Ascending aorta (tissue), 2 donors: ENCODE measurements at regions not wholly inside any gene's neighbourhood (a gene's known extent, or its start where the extent isn't known, plus 50 kb on each side); places are given as distances from the start of the nearest gene placed in this dataset.

Experiments used
- DNase-seq, 2 donors: peaks; one replicate each; pipeline ENCODE4 v3.0.0-alpha.2; 2019; ENCODE audit warnings: low spot score in 2 of 2
- H3K27ac ChIP-seq, 2 donors: fragments of 200-600 bp; sonication (generic); one replicate each; pipeline ENCODE4 v1.5.1; 2016 to 2017; ENCODE audit warnings: mild to moderate bottlenecking in 1 of 2
- H3K27me3 ChIP-seq: fragments of 200-600 bp; sonication (generic); one replicate; pipeline ENCODE4 v1.5.1; 2017
- H3K36me3 ChIP-seq, 2 donors: fragments of 200-600 bp; sonication (generic); one replicate each; pipeline ENCODE4 v1.5.1; 2016
- H3K4me1 ChIP-seq, 2 donors: fragments of 200-600 bp; sonication (generic); one replicate each; pipeline ENCODE4 v1.5.1; 2016 to 2017; ENCODE audit warnings: mild to moderate bottlenecking in 1 of 2
- H3K4me3 ChIP-seq, 2 donors: fragments of 200-600 bp; sonication (generic); one replicate each; pipeline ENCODE4 v1.5.1; 2016 to 2017; ENCODE audit warnings: mild to moderate bottlenecking in 1 of 2
- H3K9me3 ChIP-seq, 2 donors: fragments of 200-600 bp; sonication (generic); one replicate each; pipeline ENCODE4 v1.5.1; 2016
- intact Hi-C: fragments of 100-400 bp; cut with DNase I; formaldehyde crosslinking; loops from one replicate; pipeline ENCODE4 v1.15.1; 2023
- TF ChIP-seq, protein P1 (sequence below), 3 experiments: fragments of 200-600 bp in 2 of 3; fragments of 450-650 bp in 1 of 3; sonication (generic) in 2 of 3; IDR thresholded peaks; one replicate each; pipeline ENCODE4 v1.5.1; 2016 to 2019; ENCODE audit warnings: antibody characterized with exemption in 3 of 3, mild to moderate bottlenecking in 1 of 3, moderate library complexity in 1 of 3

DNA sequence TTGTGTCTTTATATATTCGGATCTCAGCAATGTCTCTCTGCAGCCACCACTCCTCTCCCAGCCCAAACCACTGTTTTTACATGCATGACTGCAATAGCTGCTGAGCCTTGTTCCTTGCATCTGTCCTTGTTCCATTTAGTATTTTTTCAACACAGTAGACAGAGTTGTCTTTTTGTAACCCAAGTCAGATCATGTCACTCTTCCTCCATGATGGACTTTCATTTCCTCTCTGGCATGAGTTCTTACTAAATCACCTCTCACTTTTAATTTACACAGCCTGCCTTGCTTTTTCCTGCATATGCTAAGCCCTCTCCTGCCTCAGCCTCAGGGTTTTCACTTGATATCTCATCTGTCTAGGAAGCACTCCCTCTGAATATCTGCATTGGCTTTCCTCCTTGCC lies 353.2 kb downstream of the HGF start:
- TF ChIP-seq, protein P1, sequence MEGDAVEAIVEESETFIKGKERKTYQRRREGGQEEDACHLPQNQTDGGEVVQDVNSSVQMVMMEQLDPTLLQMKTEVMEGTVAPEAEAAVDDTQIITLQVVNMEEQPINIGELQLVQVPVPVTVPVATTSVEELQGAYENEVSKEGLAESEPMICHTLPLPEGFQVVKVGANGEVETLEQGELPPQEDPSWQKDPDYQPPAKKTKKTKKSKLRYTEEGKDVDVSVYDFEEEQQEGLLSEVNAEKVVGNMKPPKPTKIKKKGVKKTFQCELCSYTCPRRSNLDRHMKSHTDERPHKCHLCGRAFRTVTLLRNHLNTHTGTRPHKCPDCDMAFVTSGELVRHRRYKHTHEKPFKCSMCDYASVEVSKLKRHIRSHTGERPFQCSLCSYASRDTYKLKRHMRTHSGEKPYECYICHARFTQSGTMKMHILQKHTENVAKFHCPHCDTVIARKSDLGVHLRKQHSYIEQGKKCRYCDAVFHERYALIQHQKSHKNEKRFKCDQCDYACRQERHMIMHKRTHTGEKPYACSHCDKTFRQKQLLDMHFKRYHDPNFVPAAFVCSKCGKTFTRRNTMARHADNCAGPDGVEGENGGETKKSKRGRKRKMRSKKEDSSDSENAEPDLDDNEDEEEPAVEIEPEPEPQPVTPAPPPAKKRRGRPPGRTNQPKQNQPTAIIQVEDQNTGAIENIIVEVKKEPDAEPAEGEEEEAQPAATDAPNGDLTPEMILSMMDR (IDR thresholded peaks at IDR 0.05) = no peak
- H3K36me3 ChIP-seq = no peaks in the 10 kb centered on the region
- DNase-seq = no peak
- H3K9me3 ChIP-seq = no peaks in the 10 kb centered on the region
- no peak overlapping the region for H3K4me3 ChIP-seq
- intact Hi-C loops = no loop called here
- no peaks in the 10 kb centered on the region for H3K4me1 ChIP-seq
- H3K27me3 ChIP-seq = no peaks in the 10 kb centered on the region
- no peak overlapping the region for H3K27ac ChIP-seq

DNA sequence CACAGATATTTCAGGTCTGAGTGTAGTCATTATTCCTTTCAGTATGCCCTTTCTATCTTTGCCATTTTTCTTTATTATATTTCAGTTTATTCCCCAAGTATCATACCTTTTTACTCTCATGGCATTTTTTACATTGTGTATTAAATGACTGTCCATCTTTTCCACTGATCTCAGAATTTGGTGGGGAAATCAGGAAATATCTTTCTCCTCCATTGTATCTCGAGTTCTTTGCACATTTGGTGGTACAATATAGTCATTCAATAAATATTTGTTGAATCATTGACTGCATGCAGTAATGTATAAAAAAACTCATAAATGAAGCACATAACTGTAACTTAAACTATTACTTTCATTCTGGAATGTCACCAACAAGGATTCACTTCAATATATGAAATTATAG lies 354.7 kb downstream of the HGF start:
- intact Hi-C loops = no loop called here
- Histone ChIP-seq H3K4me1 (no peaks in the 10 kb centered on the region), H3K9me3 (no peaks in the 10 kb centered on the region), H3K4me3 (no peak overlapping the region), H3K27me3 (no peaks in the 10 kb centered on the region), H3K27ac (no peak overlapping the region), H3K36me3 (no peaks in the 10 kb centered on the region)
- TF ChIP-seq, protein P1 (IDR thresholded peaks at IDR 0.05) = no peak
- DNase-seq = no peak

DNA sequence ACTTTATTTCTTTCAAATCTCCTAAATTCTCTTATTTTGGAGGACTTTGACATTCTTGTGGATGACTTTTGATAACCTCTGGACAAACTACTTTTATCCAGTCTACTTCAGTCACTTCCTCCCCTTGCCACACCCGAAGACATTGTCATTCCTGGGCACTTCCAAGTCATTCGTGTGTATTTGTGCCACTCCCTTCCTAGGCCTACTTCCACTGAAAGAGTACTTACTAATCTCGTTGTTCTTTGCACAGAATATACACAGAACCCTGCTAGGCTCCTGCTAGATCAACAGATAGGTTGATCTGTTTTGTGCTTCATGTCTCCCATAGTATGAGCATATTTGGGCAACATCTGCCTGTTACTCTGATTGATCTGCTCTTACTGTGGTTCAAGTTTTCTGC lies 355.4 kb downstream of the HGF start:
- intact Hi-C loops = no loop called here
- H3K4me3 ChIP-seq = no peak overlapping the region

GRCh38 chr7:81410471-81411117 lies 359.3 kb downstream of the HGF start:
- no peak for DNase-seq
- intact Hi-C loops = no loop called here
- TF ChIP-seq, protein P1 (IDR thresholded peaks at IDR 0.05) = no peak
- Histone ChIP-seq H3K27me3 (no peaks in the 10 kb centered on the region), H3K9me3 (no peaks in the 10 kb centered on the region), H3K27ac (no peak overlapping the region), H3K36me3 (no peaks in the 10 kb centered on the region), H3K4me1 (no peaks in the 10 kb centered on the region), H3K4me3 (no peak overlapping the region)

More for the DNA sequence above, 355.4 kb downstream of the HGF start:
- Histone ChIP-seq H3K27me3 (no peaks in the 10 kb centered on the region), H3K4me1 (no peaks in the 10 kb centered on the region), H3K36me3 (no peaks in the 10 kb centered on the region), H3K9me3 (no peaks in the 10 kb centered on the region), H3K27ac (no peak overlapping the region)
- TF ChIP-seq, protein P1 (IDR thresholded peaks at IDR 0.05) = no peak
- DNase-seq = no peak

DNA sequence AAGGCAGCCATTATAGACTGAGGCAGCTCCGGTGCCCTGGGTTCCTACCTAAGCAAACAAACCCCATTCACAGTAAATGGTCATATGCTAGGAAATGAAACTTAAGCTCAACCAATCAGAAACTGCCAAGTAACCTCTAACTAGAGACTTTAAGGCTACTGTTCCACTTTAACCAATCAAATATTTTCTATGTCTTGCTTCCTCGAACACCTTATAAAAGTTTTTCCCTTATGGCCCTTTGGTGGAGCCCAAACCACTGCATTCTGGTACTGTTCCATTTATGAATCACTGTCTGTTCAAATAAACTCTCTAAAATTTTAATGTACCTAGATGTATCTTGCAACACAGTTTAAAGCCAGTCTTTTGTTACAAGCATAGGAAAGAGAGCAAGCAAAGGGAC lies 361.1 kb downstream of the HGF start:
- TF ChIP-seq, protein P1 (IDR thresholded peaks at IDR 0.05) = no peak
- intact Hi-C loops = no loop called here

GRCh38 chr7:81407094-81407493 lies 362.8 kb downstream of the HGF start:
- H3K4me3 ChIP-seq = no peak overlapping the region
- no peak overlapping the region for H3K27ac ChIP-seq
- H3K27me3 ChIP-seq = no peaks in the 10 kb centered on the region
- TF ChIP-seq, protein P1 (IDR thresholded peaks at IDR 0.05) = no peak
- no peak for DNase-seq
- no peaks in the 10 kb centered on the region for H3K9me3 ChIP-seq
- H3K36me3 ChIP-seq = no peaks in the 10 kb centered on the region
- no peaks in the 10 kb centered on the region for H3K4me1 ChIP-seq
- intact Hi-C loops = no loop called here

More for the DNA sequence above, 361.1 kb downstream of the HGF start:
- Histone ChIP-seq H3K27me3 (no peaks in the 10 kb centered on the region), H3K4me1 (no peaks in the 10 kb centered on the region), H3K36me3 (no peaks in the 10 kb centered on the region), H3K4me3 (no peak overlapping the region), H3K9me3 (no peaks in the 10 kb centered on the region), H3K27ac (no peak overlapping the region)
- DNase-seq = no peak
